SU-DHL-6 (cell line): ENCODE measurements at regions not wholly inside any gene's neighbourhood (a gene's known extent, or its start where the extent isn't known, plus 50 kb on each side); places are given as distances from the start of the nearest gene placed in this dataset.

Source experiments
- H2AFZ ChIP-seq: fragments of 200-600 bp; sonication (generic); 2 replicates; pipeline ENCODE4 v1.6.1; 2014; ENCODE audit warnings: low read depth, mild to moderate bottlenecking, moderate library complexity, mixed read lengths, antibody characterized with exemption, low read length; ENCODE audit not compliant: severe bottlenecking
- H3F3A ChIP-seq: fragments of 200-600 bp; shearing (Covaris generic); 2 replicates; pipeline ENCODE4 v1.6.0; 2016; ENCODE audit warnings: antibody characterized with exemption, mild to moderate bottlenecking; ENCODE audit not compliant: insufficient read depth
- H3K27ac ChIP-seq: fragments of 200-600 bp; sonication (generic); 2 replicates; pipeline ENCODE4 v1.5.1; 2016; ENCODE audit warnings: low read depth, mild to moderate bottlenecking, low read length, moderate library complexity, mixed read lengths
- H3K27me3 ChIP-seq: fragments of 200-600 bp; sonication (generic), shearing (Covaris generic); 2 replicates; pipeline ENCODE4 v1.6.0; 2014; ENCODE audit warnings: mild to moderate bottlenecking, low read length
- H3K36me3 ChIP-seq: fragments of 200-600 bp; sonication (generic); 2 replicates; pipeline ENCODE4 v1.6.1; 2014; ENCODE audit warnings: mild to moderate bottlenecking, low read length, mixed read lengths
- H3K4me2 ChIP-seq: fragments of 300-600, 200-600 bp; shearing (Covaris generic), sonication (generic); 2 replicates; pipeline ENCODE4 v1.6.0; 2014; ENCODE audit warnings: low read length, low read depth, mild to moderate bottlenecking; ENCODE audit not compliant: poor library complexity, severe bottlenecking
- H3K4me3 ChIP-seq: fragments of 200-600 bp; sonication (generic); 2 replicates; pipeline ENCODE4 v1.5.1; 2014; ENCODE audit warnings: antibody characterized with exemption, low read length, mild to moderate bottlenecking, mixed read lengths; ENCODE audit not compliant: insufficient read depth, poor library complexity, severe bottlenecking
- H3K79me2 ChIP-seq: fragments of 200-600 bp; sonication (generic); 2 replicates; pipeline ENCODE4 v1.6.1; 2014; ENCODE audit warnings: mild to moderate bottlenecking, low read length, moderate library complexity; ENCODE audit not compliant: insufficient read depth
- H3K9ac ChIP-seq: fragments of 200-600 bp; sonication (generic); 2 replicates; pipeline ENCODE4 v1.7.0; 2014; ENCODE audit warnings: mild to moderate bottlenecking, low read length
- H3K9me2 ChIP-seq: fragments of 200-600 bp; sonication (generic); replicated peaks from 2 replicates; pipeline ENCODE4 v1.6.1; 2014; ENCODE audit warnings: low read length; ENCODE audit not compliant: insufficient read depth
- H3K9me3 ChIP-seq: fragments of 200-600 bp; sonication (generic); 2 replicates; pipeline ENCODE4 v1.6.1; 2014; ENCODE audit warnings: low read length, mixed read lengths; ENCODE audit not compliant: insufficient read depth
- H4K20me1 ChIP-seq: fragments of 200-600 bp; sonication (generic); 2 replicates; pipeline ENCODE4 v1.6.1; 2014; ENCODE audit warnings: low read depth, mild to moderate bottlenecking, antibody characterized with exemption, low read length, moderate library complexity, mixed read lengths
- CTCF ChIP-seq: fragments of 200-600 bp; sonication (generic); IDR thresholded peaks from one replicate; pipeline ENCODE4 v1.5.1; 2017; ENCODE audit warnings: antibody characterized with exemption, mild to moderate bottlenecking, low read length, moderate library complexity; ENCODE audit not compliant: insufficient read depth, poor library complexity, severe bottlenecking
- EZH2phosphoT487 ChIP-seq: fragments of 200-600 bp; sonication (generic), shearing (Covaris generic); conservative IDR thresholded peaks from 2 replicates; pipeline ENCODE4 v1.6.1; 2018; ENCODE audit warnings: mild to moderate bottlenecking, antibody characterized with exemption, low read length, moderate library complexity, mixed read lengths

DNA sequence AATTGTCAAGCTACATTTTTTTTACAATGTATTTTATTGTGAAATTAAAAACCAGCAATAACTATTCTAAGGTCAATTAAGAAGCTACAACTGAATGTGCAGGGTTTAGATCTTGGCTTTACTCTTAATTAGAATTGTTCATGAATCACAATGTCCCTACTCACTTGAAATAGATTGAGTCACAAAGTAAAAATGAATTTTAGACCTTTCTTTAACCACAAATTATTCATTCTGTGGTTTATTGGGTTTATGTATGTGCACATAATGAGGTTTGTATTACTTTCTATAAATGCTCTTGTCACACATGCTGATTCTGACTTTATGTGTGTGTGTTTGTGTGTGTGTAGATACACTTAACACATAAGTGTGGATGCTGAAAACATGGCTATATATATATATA lies 647.0 kb upstream of the AADAT start:
- Histone ChIP-seq H3K4me3 (no peak overlapping the region), H3K27ac (no peak overlapping the region), H3K27me3 (no peaks in the 10 kb centered on the region), H3F3A (no peaks in the 10 kb centered on the region), H2AFZ (no peak overlapping the region), H4K20me1 (no peaks in the 10 kb centered on the region), H3K9ac (no peak overlapping the region), H3K9me2 (no peaks in the 10 kb centered on the region), H3K4me2 (no peak overlapping the region), H3K79me2 (no peaks in the 10 kb centered on the region), H3K9me3 (no peaks in the 10 kb centered on the region), H3K36me3 (no peaks in the 10 kb centered on the region)
- TF ChIP-seq EZH2phosphoT487 (no peak), CTCF (no peak)

DNA sequence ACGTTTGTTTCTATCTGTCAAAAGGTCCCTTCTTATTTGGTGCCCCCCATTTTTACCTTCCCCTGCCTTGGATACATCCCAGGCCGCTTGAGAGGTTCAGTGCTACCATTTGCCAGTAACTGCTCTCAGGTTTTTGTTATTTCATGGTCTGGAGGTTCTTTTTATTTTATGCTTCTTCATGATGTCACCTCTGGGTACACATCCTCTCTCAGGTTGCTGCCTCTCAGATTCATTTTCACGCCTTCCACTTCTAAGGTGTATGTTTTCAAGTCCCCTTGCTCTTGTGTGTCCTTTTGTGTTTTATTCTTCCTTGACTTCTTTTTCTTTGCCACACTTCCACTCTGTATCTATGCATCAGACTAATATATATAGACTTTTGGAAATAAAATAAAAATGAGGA lies 640.1 kb upstream of the AADAT start:
- Histone ChIP-seq H3K9ac (no peak overlapping the region), H3K27me3 (no peaks in the 10 kb centered on the region), H2AFZ (no peak overlapping the region), H3K9me2 (no peaks in the 10 kb centered on the region), H3K9me3 (no peaks in the 10 kb centered on the region), H3K79me2 (no peaks in the 10 kb centered on the region), H3K27ac (no peak overlapping the region), H3K4me2 (no peak overlapping the region), H3F3A (no peaks in the 10 kb centered on the region), H3K36me3 (no peaks in the 10 kb centered on the region), H3K4me3 (no peak overlapping the region), H4K20me1 (no peaks in the 10 kb centered on the region)
- TF ChIP-seq CTCF (no peak), EZH2phosphoT487 (no peak)

DNA sequence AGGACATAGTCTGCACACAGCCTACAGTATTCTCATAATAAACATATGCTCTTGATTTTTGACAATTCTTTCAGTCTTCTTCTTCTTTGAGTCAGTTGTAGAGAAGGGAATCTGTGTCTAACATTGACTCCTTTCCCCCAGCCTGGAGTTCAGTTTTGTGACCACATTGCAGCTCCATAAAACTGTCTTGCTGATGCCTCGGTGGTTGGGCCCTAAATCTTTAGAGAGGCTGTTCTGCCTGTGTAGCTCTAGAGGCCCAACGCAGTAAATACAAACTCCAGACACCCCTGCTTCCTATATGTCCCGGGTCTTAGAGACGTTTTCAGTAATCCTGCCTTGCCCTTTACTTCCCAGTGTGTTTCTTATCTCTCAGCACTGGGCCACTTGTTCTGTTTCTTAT lies 639.5 kb upstream of the AADAT start:
- Histone ChIP-seq H3F3A (no peaks in the 10 kb centered on the region), H4K20me1 (no peaks in the 10 kb centered on the region), H3K27me3 (no peaks in the 10 kb centered on the region), H3K4me3 (no peak overlapping the region), H3K9me2 (no peaks in the 10 kb centered on the region), H3K9me3 (no peaks in the 10 kb centered on the region), H3K36me3 (no peaks in the 10 kb centered on the region), H3K27ac (no peak overlapping the region), H3K9ac (no peak overlapping the region), H3K4me2 (no peak overlapping the region), H3K79me2 (no peaks in the 10 kb centered on the region), H2AFZ (no peak overlapping the region)
- TF ChIP-seq CTCF (no peak), EZH2phosphoT487 (no peak)

DNA sequence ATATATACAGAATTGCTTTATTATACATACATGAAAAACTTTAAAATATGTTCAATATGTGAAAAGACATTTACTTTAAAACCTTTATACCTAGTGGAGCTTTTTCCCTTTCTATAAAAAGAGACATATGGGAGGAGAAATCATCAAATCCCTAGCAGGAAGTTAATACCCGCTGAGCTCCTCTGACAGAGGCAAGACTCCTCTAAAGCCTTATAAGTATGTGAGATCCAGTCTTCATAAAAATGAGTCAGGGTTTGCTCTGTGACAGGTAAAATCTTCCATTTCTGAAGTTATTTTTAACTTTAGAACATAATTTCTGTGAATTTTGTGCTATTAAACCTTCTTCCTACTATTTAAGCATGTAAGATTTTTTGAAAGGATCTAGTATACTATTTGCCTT lies 634.4 kb upstream of the AADAT start:
- Histone ChIP-seq H3K9ac (no peak overlapping the region), H3K4me3 (no peak overlapping the region), H2AFZ (no peak overlapping the region), H4K20me1 (no peaks in the 10 kb centered on the region), H3K9me3 (no peaks in the 10 kb centered on the region), H3K79me2 (no peaks in the 10 kb centered on the region), H3K4me2 (no peak overlapping the region), H3K27me3 (no peaks in the 10 kb centered on the region), H3K36me3 (no peaks in the 10 kb centered on the region), H3F3A (no peaks in the 10 kb centered on the region), H3K27ac (no peak overlapping the region), H3K9me2 (no peaks in the 10 kb centered on the region)
- TF ChIP-seq CTCF (no peak), EZH2phosphoT487 (no peak)
